Right cardiac atrium (tissue), 5 donors: ENCODE measurements at regions not wholly inside any gene's neighbourhood (a gene's known extent, or its start where the extent isn't known, plus 50 kb on each side); places are given as distances from the start of the nearest gene placed in this dataset.

Experiments used
- ATAC-seq, 2 donors: fragments of 200-7000 bp; cut with Tn5 transposase; one replicate each; pipeline versions ENCODE4 v1.8.0 to v1.9.1; 2020; ENCODE audit warnings: moderate library complexity in 2 of 2, mild to moderate bottlenecking in 1 of 2
- DNase-seq, 3 donors: peaks; one replicate each; pipeline ENCODE4 v3.0.0-alpha.2; 2020
- H3K27ac ChIP-seq: one replicate; pipeline ENCODE4 v1.5.1; 2013; ENCODE audit warnings: mild to moderate bottlenecking, low read length, control low read depth, moderate library complexity
- H3K27me3 ChIP-seq: one replicate; pipeline ENCODE4 v1.6.1; 2013; ENCODE audit not compliant: control insufficient read depth, insufficient read depth
- H3K4me1 ChIP-seq: one replicate; pipeline ENCODE4 v1.6.1; 2013; ENCODE audit warnings: low read length; ENCODE audit not compliant: control insufficient read depth, insufficient read depth
- H3K4me3 ChIP-seq: one replicate; pipeline ENCODE4 v1.5.1; 2013; ENCODE audit warnings: low read length, control low read depth
- H3K9me3 ChIP-seq: one replicate; pipeline ENCODE4 v1.6.1; 2013; ENCODE audit warnings: low read length; ENCODE audit not compliant: control insufficient read depth
- WGBS: extraction: QIAGEN DNeasy Blood & Tissue Kit; methylation state at CpG from one replicate; pipeline ENCODE4 v1.1.7; 2013; 5-methylcytosine and 5-hydroxymethylcytosine counted together
- intact Hi-C, 4 donors: fragments of 100-400 bp; cut with DNase I; formaldehyde crosslinking; loops; one replicate each; pipeline versions ENCODE4 v1.11.0 to v1.14.0; 2022 to 2023
- donor health status: healthy with polysubstance abuse.
- donor health status: DM: no; HTN: yes; CAD: no.
- donor health status: DM: no; HTN: no; CAD: no.
- donor health status: DM: no; HTN: yes; CAD: no; lungs with severe emphysema.
- donor health status: DM: yes; HTN: yes; CAD: no.

GRCh38 chr1:232178191-232178590 lies 451.7 kb downstream of the SIPA1L2 start:
- intact Hi-C loops = no loop called here
- DNase-seq = no peak
- H3K27me3 ChIP-seq = no peaks in the 10 kb centered on the region
- H3K4me3 ChIP-seq = no peak overlapping the region
- ATAC-seq = no peak
- H3K4me1 ChIP-seq = peaks cover 3% of the 10 kb centered on the region
- 95% methylated on average over 2 of the region's 2 CpGs for WGBS
- no peak overlapping the region for H3K27ac ChIP-seq
- no peaks in the 10 kb centered on the region for H3K9me3 ChIP-seq

- WGBS = 92% methylated on average over 2 of the region's 2 CpGs
Measured at GRCh38 chr1:232177438-232177837, 452.5 kb downstream of the SIPA1L2 start.

GRCh38 chr1:232176222-232176621 lies 453.7 kb downstream of the SIPA1L2 start:
- no peaks in the 10 kb centered on the region for H3K9me3 ChIP-seq
- peaks cover 3% of the 10 kb centered on the region for H3K4me1 ChIP-seq
- DNase-seq = no peak
- intact Hi-C loops = no loop called here
- no peak overlapping the region for H3K27ac ChIP-seq
- no peak overlapping the region for H3K4me3 ChIP-seq
- no peaks in the 10 kb centered on the region for H3K27me3 ChIP-seq
- no peak for ATAC-seq
- WGBS = 90% methylated on average over 2 of the region's 2 CpGs

More at GRCh38 chr1:232177438-232177837, 452.5 kb downstream of the SIPA1L2 start:
- H3K27me3 ChIP-seq = no peaks in the 10 kb centered on the region
- no peak overlapping the region for H3K27ac ChIP-seq
- no peak for DNase-seq
- peaks cover 3% of the 10 kb centered on the region for H3K4me1 ChIP-seq
- no peak for ATAC-seq
- no peaks in the 10 kb centered on the region for H3K9me3 ChIP-seq
- no peak overlapping the region for H3K4me3 ChIP-seq
- intact Hi-C loops = no loop called here

GRCh38 chr1:232174306-232174705 lies 455.6 kb downstream of the SIPA1L2 start:
- intact Hi-C loops = no loop called here
- Histone ChIP-seq H3K4me3 (no peak overlapping the region), H3K4me1 (no peaks in the 10 kb centered on the region), H3K9me3 (no peaks in the 10 kb centered on the region), H3K27ac (no peak overlapping the region), H3K27me3 (no peaks in the 10 kb centered on the region)
- ATAC-seq (no peak), DNase-seq (no peak)
- WGBS = 42% methylated on average over 5 of the region's 5 CpGs

GRCh38 chr1:232172563-232172962 lies 457.4 kb downstream of the SIPA1L2 start:
- H3K4me3 ChIP-seq = no peak overlapping the region
- no peak overlapping the region for H3K27ac ChIP-seq
- H3K27me3 ChIP-seq = no peaks in the 10 kb centered on the region
- no peak for ATAC-seq
- no peaks in the 10 kb centered on the region for H3K9me3 ChIP-seq
- intact Hi-C loops = no loop called here
- H3K4me1 ChIP-seq = no peaks in the 10 kb centered on the region
- 49% methylated on average over 4 of the region's 4 CpGs for WGBS
- DNase-seq = no peak

- Histone ChIP-seq H3K4me1 (no peaks in the 10 kb centered on the region), H3K27ac (no peak overlapping the region), H3K27me3 (no peaks in the 10 kb centered on the region), H3K9me3 (no peaks in the 10 kb centered on the region), H3K4me3 (no peak overlapping the region)
- ATAC-seq (no peak), DNase-seq (no peak)
- intact Hi-C loops = no loop called here
- WGBS = 83% methylated on average over 1 of the region's 1 CpG
Measured at GRCh38 chr1:232170909-232171308, 459.0 kb downstream of the SIPA1L2 start.

- intact Hi-C loops = no loop called here
- H3K27me3 ChIP-seq = no peaks in the 10 kb centered on the region
- H3K4me1 ChIP-seq = no peaks in the 10 kb centered on the region
- no peak overlapping the region for H3K27ac ChIP-seq
- no peaks in the 10 kb centered on the region for H3K9me3 ChIP-seq
- WGBS = 97% methylated on average over 5 of the region's 5 CpGs
- H3K4me3 ChIP-seq = no peak overlapping the region
- DNase-seq (no peak), ATAC-seq (no peak)
Measured at GRCh38 chr1:232169436-232169835, 460.5 kb downstream of the SIPA1L2 start.

GRCh38 chr1:232168508-232168907 lies 461.4 kb downstream of the SIPA1L2 start:
- no peak overlapping the region for H3K27ac ChIP-seq
- H3K4me3 ChIP-seq = no peak overlapping the region
- intact Hi-C loops = no loop called here
- DNase-seq (no peak), ATAC-seq (no peak)
- WGBS = 95% methylated on average over 2 of the region's 2 CpGs
- H3K4me1 ChIP-seq = no peaks in the 10 kb centered on the region
- H3K9me3 ChIP-seq = no peaks in the 10 kb centered on the region
- no peaks in the 10 kb centered on the region for H3K27me3 ChIP-seq

GRCh38 chr1:232166942-232167341 lies 463.0 kb downstream of the SIPA1L2 start:
- H3K27me3 ChIP-seq = no peaks in the 10 kb centered on the region
- no peaks in the 10 kb centered on the region for H3K4me1 ChIP-seq
- no peak overlapping the region for H3K4me3 ChIP-seq
- ATAC-seq = no peak
- no peak for DNase-seq
- H3K9me3 ChIP-seq = no peaks in the 10 kb centered on the region
- intact Hi-C loops = no loop called here
- H3K27ac ChIP-seq = no peak overlapping the region
- 54% methylated on average over 4 of the region's 4 CpGs for WGBS

- H3K4me1 ChIP-seq = no peaks in the 10 kb centered on the region
- 94% methylated on average over 4 of the region's 4 CpGs for WGBS
- H3K27me3 ChIP-seq = no peaks in the 10 kb centered on the region
- intact Hi-C loops = no loop called here
- no peak overlapping the region for H3K4me3 ChIP-seq
- DNase-seq (no peak), ATAC-seq (no peak)
- H3K9me3 ChIP-seq = no peaks in the 10 kb centered on the region
- H3K27ac ChIP-seq = no peak overlapping the region
Measured at GRCh38 chr1:232164078-232164963, 465.6 kb downstream of the SIPA1L2 start.

GRCh38 chr1:232163533-232163932 lies 466.4 kb downstream of the SIPA1L2 start:
- intact Hi-C loops = no loop called here
- ATAC-seq (no peak), DNase-seq (no peak)
- WGBS = 90% methylated on average over 1 of the region's 1 CpG
- Histone ChIP-seq H3K27ac (no peak overlapping the region), H3K4me3 (no peak overlapping the region), H3K9me3 (no peaks in the 10 kb centered on the region), H3K4me1 (no peaks in the 10 kb centered on the region), H3K27me3 (no peaks in the 10 kb centered on the region)
